Esophagus squamous epithelium (tissue), 4 donors: ENCODE measurements at regions not wholly inside any gene's neighbourhood (a gene's known extent, or its start where the extent isn't known, plus 50 kb on each side); places are given as distances from the start of the nearest gene placed in this dataset.

Experiments
- POLR2A ChIP-seq, 4 donors: fragments of 450-650 bp; IDR thresholded peaks; one replicate each; pipeline ENCODE4 v1.6.1; 2017; ENCODE audit warnings: antibody characterized with exemption in 4 of 4, mild to moderate bottlenecking in 4 of 4, moderate library complexity in 3 of 4
- TF ChIP-seq, protein P1 (sequence below), 6 experiments: fragments of 450-650 bp in 4 of 6; fragments of 200-600 bp in 2 of 6; sonication (generic) in 2 of 6; IDR thresholded peaks; one replicate each; pipeline ENCODE4 v1.5.1; 2016 to 2019; ENCODE audit warnings: antibody characterized with exemption in 6 of 6, mild to moderate bottlenecking in 4 of 6, moderate library complexity in 4 of 6

DNA sequence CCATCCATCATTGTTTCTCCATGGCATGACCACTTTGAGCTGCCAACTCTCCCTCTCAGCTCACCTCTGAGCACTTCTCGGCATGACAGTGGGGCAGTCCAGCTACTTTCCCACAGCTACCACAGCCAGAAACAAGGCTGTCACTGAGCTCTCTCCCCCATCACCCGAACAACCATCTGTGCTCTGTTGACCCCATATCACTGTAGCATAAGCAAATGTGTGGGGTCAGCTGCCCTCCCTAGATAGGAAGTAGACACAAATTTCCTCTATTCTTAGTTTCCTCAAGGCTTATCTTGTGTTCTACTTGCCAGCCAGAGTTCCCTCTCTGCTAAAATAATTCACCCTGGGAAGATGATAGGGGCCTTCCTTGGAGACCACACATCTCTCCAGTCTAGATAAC, 82.6 kb upstream of the FUT8 start:
- TF ChIP-seq, protein P1, sequence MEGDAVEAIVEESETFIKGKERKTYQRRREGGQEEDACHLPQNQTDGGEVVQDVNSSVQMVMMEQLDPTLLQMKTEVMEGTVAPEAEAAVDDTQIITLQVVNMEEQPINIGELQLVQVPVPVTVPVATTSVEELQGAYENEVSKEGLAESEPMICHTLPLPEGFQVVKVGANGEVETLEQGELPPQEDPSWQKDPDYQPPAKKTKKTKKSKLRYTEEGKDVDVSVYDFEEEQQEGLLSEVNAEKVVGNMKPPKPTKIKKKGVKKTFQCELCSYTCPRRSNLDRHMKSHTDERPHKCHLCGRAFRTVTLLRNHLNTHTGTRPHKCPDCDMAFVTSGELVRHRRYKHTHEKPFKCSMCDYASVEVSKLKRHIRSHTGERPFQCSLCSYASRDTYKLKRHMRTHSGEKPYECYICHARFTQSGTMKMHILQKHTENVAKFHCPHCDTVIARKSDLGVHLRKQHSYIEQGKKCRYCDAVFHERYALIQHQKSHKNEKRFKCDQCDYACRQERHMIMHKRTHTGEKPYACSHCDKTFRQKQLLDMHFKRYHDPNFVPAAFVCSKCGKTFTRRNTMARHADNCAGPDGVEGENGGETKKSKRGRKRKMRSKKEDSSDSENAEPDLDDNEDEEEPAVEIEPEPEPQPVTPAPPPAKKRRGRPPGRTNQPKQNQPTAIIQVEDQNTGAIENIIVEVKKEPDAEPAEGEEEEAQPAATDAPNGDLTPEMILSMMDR (IDR thresholded peaks at IDR 0.05), result no peak
- TF ChIP-seq POLR2A (IDR thresholded peaks at IDR 0.05), result no peak
